ENCODE measurements at regions not wholly inside any gene's neighbourhood (a gene's known extent, or its start where the extent isn't known, plus 50 kb on each side); places are given as distances from the start of the nearest gene placed in this dataset.

- TF ChIP-seq CTCF (IDR thresholded peaks at IDR 0.05) (no peak), POLR2A (IDR thresholded peaks at IDR 0.05) (no peak)
These were observed 102.8 kb upstream of the EGFR start for GRCh38 chr7:54915870-54916598.
